Thyroid gland (tissue), 4 donors: ENCODE measurements at regions not wholly inside any gene's neighbourhood (a gene's known extent, or its start where the extent isn't known, plus 50 kb on each side); places are given as distances from the start of the nearest gene placed in this dataset.

Experiments
- DNase-seq, 2 donors: peaks; one replicate each; pipeline ENCODE4 v3.0.0-alpha.2; 2019
- H3K27ac ChIP-seq, 3 donors: fragments of 200-600 bp; sonication (generic); 1 replicate in 2 of 3; 2 replicates in 1 of 3; pipeline ENCODE4 v1.5.1; 2016 to 2019; ENCODE audit warnings: mild to moderate bottlenecking in 1 of 3, moderate library complexity in 1 of 3
- H3K27me3 ChIP-seq: fragments of 200-600 bp; sonication (generic); one replicate; pipeline ENCODE4 v1.5.1; 2019
- H3K36me3 ChIP-seq, 2 donors: fragments of 200-600 bp; sonication (generic); one replicate each; pipeline ENCODE4 v1.5.1; 2016 to 2019
- H3K4me1 ChIP-seq, 2 donors: fragments of 200-600 bp; sonication (generic); one replicate each; pipeline ENCODE4 v1.5.1; 2017 to 2019
- H3K4me3 ChIP-seq, 3 donors: fragments of 200-600 bp; sonication (generic); replicated peaks in 1 of 3; 1 replicate in 2 of 3; 2 replicates in 1 of 3; pipeline ENCODE4 v1.5.1; 2016; ENCODE audit warnings: mild to moderate bottlenecking in 1 of 3
- H3K9me3 ChIP-seq: fragments of 200-600 bp; sonication (generic); one replicate; pipeline ENCODE4 v1.5.1; 2017
- POLR2A ChIP-seq, 2 donors: fragments of 450-650 bp; IDR thresholded peaks; one replicate each; pipeline ENCODE4 v1.6.1; 2017; ENCODE audit warnings: antibody characterized with exemption in 2 of 2, mild to moderate bottlenecking in 2 of 2, moderate library complexity in 1 of 2
- WGBS, 2 donors: methylation state at CpG; one replicate each; pipeline ENCODE4 v1.1.5; 2017; 5-methylcytosine and 5-hydroxymethylcytosine counted together
- intact Hi-C: fragments of 100-400 bp; cut with DNase I; formaldehyde crosslinking; loops from one replicate; pipeline ENCODE4 v1.15.1; 2023
- TF ChIP-seq, protein P1 (sequence below), 6 experiments: fragments of 200-600 bp in 3 of 6; fragments of 450-650 bp in 3 of 6; sonication (generic) in 3 of 6; IDR thresholded peaks; one replicate each; pipeline ENCODE4 v1.5.1; 2016 to 2019; ENCODE audit warnings: antibody characterized with exemption in 6 of 6, mild to moderate bottlenecking in 2 of 6, inconsistent platforms in 1 of 6, moderate library complexity in 1 of 6

- 73 to 75% methylated on average over 2 of the region's 2 CpGs for WGBS, 2 donors
- intact Hi-C loops = no loop called here
- no peaks in the 10 kb centered on the region for H3K9me3 ChIP-seq
- TF ChIP-seq, protein P1, sequence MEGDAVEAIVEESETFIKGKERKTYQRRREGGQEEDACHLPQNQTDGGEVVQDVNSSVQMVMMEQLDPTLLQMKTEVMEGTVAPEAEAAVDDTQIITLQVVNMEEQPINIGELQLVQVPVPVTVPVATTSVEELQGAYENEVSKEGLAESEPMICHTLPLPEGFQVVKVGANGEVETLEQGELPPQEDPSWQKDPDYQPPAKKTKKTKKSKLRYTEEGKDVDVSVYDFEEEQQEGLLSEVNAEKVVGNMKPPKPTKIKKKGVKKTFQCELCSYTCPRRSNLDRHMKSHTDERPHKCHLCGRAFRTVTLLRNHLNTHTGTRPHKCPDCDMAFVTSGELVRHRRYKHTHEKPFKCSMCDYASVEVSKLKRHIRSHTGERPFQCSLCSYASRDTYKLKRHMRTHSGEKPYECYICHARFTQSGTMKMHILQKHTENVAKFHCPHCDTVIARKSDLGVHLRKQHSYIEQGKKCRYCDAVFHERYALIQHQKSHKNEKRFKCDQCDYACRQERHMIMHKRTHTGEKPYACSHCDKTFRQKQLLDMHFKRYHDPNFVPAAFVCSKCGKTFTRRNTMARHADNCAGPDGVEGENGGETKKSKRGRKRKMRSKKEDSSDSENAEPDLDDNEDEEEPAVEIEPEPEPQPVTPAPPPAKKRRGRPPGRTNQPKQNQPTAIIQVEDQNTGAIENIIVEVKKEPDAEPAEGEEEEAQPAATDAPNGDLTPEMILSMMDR (IDR thresholded peaks at IDR 0.05) = no peak
- TF ChIP-seq POLR2A (IDR thresholded peaks at IDR 0.05) = no peak
- H3K27ac ChIP-seq = no peak overlapping the region
- no peak for DNase-seq
- H3K36me3 ChIP-seq = no peaks in the 10 kb centered on the region
- H3K4me1 ChIP-seq = peaks cover 4 to 9% of the 10 kb centered on the region in 2 donors
- H3K27me3 ChIP-seq = no peaks in the 10 kb centered on the region
- no peak overlapping the region for H3K4me3 ChIP-seq
Observed at GRCh38 chr16:54657709-54658102, 273.0 kb upstream of the IRX5 start.

- Histone ChIP-seq H3K27me3 (no peaks in the 10 kb centered on the region), H3K4me3 (no peak overlapping the region), H3K36me3 (no peaks in the 10 kb centered on the region), H3K9me3 (no peaks in the 10 kb centered on the region), H3K27ac (no peak overlapping the region), H3K4me1 (peaks cover 4 to 9% of the 10 kb centered on the region in 2 donors)
- DNase-seq = no peak
- TF ChIP-seq, protein P1 (IDR thresholded peaks at IDR 0.05) = no peak
- no peak for TF ChIP-seq POLR2A (IDR thresholded peaks at IDR 0.05)
- WGBS, 2 donors = 89 to 90% methylated on average over 5 of the region's 5 CpGs
- intact Hi-C loops = no loop called here
Observed at GRCh38 chr16:54657058-54657708, 273.5 kb upstream of the IRX5 start.

GRCh38 chr16:54655121-54655590 lies 275.5 kb upstream of the IRX5 start:
- DNase-seq = peak; percentile 57 to 71
- Histone ChIP-seq H3K27me3 (no peaks in the 10 kb centered on the region), H3K4me1 (peaks cover 4 to 15% of the 10 kb centered on the region in 2 donors), H3K4me3 (no peak overlapping the region), H3K9me3 (no peaks in the 10 kb centered on the region), H3K27ac (no peak overlapping the region), H3K36me3 (no peaks in the 10 kb centered on the region)
- intact Hi-C loops = no loop called here
- 12 to 15% methylated on average over 14 of the region's 14 CpGs for WGBS, 2 donors
- no peak for TF ChIP-seq POLR2A (IDR thresholded peaks at IDR 0.05)
- TF ChIP-seq, protein P1 (IDR thresholded peaks at IDR 0.05) = no peak

DNA sequence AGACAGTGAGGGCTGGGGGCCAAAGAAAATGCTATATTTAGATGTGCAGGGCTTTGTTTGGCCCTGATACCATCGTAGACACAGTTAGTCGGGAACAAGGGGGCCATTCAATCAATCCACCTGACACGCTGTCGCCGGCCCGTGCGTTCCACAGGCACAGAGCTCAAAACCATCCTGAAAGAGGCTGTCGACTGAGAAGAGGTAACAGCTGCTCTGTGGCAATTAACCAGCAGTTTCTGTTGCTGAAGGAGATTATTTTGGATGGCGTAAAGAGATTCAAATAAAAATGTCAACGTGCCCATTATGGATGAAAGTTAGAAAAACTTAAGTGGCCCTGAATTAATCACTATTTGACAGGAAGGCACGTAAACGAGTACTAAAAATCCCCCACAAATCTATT lies 276.2 kb upstream of the IRX5 start:
- Histone ChIP-seq H3K4me1 (peaks cover 4 to 15% of the 10 kb centered on the region in 2 donors), H3K27me3 (no peaks in the 10 kb centered on the region), H3K36me3 (no peaks in the 10 kb centered on the region), H3K4me3 (no peak overlapping the region), H3K27ac (no peak overlapping the region), H3K9me3 (no peaks in the 10 kb centered on the region)
- TF ChIP-seq POLR2A (IDR thresholded peaks at IDR 0.05) = no peak
- TF ChIP-seq, protein P1 (IDR thresholded peaks at IDR 0.05) = no peak
- intact Hi-C loops = no loop called here
- no peak for DNase-seq
- WGBS, 2 donors = 73 to 79% methylated on average over 12 of the region's 12 CpGs

- Histone ChIP-seq H3K4me1 (peaks cover 4 to 15% of the 10 kb centered on the region in 2 donors), H3K4me3 (no peak overlapping the region), H3K9me3 (no peaks in the 10 kb centered on the region), H3K36me3 (no peaks in the 10 kb centered on the region), H3K27ac (no peak overlapping the region), H3K27me3 (no peaks in the 10 kb centered on the region)
- no peak for TF ChIP-seq POLR2A (IDR thresholded peaks at IDR 0.05)
- TF ChIP-seq, protein P1 (IDR thresholded peaks at IDR 0.05) = no peak
- intact Hi-C loops = no loop called here
- DNase-seq = no peak
- WGBS, 2 donors = 64 to 74% methylated on average over 6 of the region's 6 CpGs
Observed at GRCh38 chr16:54652201-54652770, 278.4 kb upstream of the IRX5 start.
